GM21723 (cell line): ENCODE measurements at regions not wholly inside any gene's neighbourhood (a gene's known extent, or its start where the extent isn't known, plus 50 kb on each side); places are given as distances from the start of the nearest gene placed in this dataset.
"Not testable (repeated sequence)": the region's sequence is repeated elsewhere in the genome, so short reads cannot be mapped to it uniquely, and the experiment has no call there.

Experiments
- ATAC-seq: cut with Tn5 transposase; IDR thresholded peaks from one replicate; pipeline ENCODE4 v1.9.1; 2021; ENCODE audit warnings: mild to moderate bottlenecking, moderate library complexity; ENCODE audit not compliant: unreplicated experiment

- ATAC-seq, result no peak
Observed at GRCh38 chr20:29687438-29687837, 1570.0 kb upstream of the DEFB115 start.

- peak; percentile 68 for ATAC-seq
Observed at GRCh38 chr20:29689411-29690225, 1567.8 kb upstream of the DEFB115 start.

GRCh38 chr20:29690274-29690673 lies 1567.2 kb upstream of the DEFB115 start:
- ATAC-seq, result no peak

GRCh38 chr20:29740601-29740950 lies 1516.9 kb upstream of the DEFB115 start:
- ATAC-seq, result no peak

GRCh38 chr20:29740951-29741593 lies 1516.4 kb upstream of the DEFB115 start:
- no peak for ATAC-seq

- no peak for ATAC-seq
Observed at GRCh38 chr20:29741594-29741893, 1515.9 kb upstream of the DEFB115 start.

GRCh38 chr20:29741894-29742698 lies 1515.4 kb upstream of the DEFB115 start:
- no peak for ATAC-seq

GRCh38 chr20:29742699-29743100 lies 1514.8 kb upstream of the DEFB115 start:
- no peak for ATAC-seq

GRCh38 chr20:29743101-29743931 lies 1514.1 kb upstream of the DEFB115 start:
- no peak for ATAC-seq

- no peak for ATAC-seq
Observed at GRCh38 chr20:29744071-29744470, 1513.4 kb upstream of the DEFB115 start.

- ATAC-seq, result not testable (repeated sequence)
Observed at GRCh38 chr20:29745534-29746245, 1511.8 kb upstream of the DEFB115 start.

GRCh38 chr20:29750268-29750899 lies 1507.1 kb upstream of the DEFB115 start:
- ATAC-seq, result no peak

GRCh38 chr20:29752644-29753425 lies 1504.6 kb upstream of the DEFB115 start:
- ATAC-seq, result not testable (repeated sequence)

- ATAC-seq, result not testable (repeated sequence)
Observed at GRCh38 chr20:29753426-29753746, 1504.1 kb upstream of the DEFB115 start.

GRCh38 chr20:29753879-29754278 lies 1503.6 kb upstream of the DEFB115 start:
- ATAC-seq, result not testable (repeated sequence)

GRCh38 chr20:29755854-29756498 lies 1501.5 kb upstream of the DEFB115 start:
- ATAC-seq, result not testable (repeated sequence)

GRCh38 chr20:29756664-29757063 lies 1500.8 kb upstream of the DEFB115 start:
- ATAC-seq, result no peak

- not testable (repeated sequence) for ATAC-seq
Observed at GRCh38 chr20:29761621-29762385, 1495.7 kb upstream of the DEFB115 start.
